ENCODE measurements at regions not wholly inside any gene's neighbourhood (a gene's known extent, or its start where the extent isn't known, plus 50 kb on each side); places are given as distances from the start of the nearest gene placed in this dataset.

- DNase-seq (ENCODE audit: low read depth in 2 of 2): no peak
These were observed 170.3 kb upstream of the SOX4 start for GRCh38 chr6:21423106-21423854.

- DNase-seq (ENCODE audit: low read depth in 2 of 2): peak; percentile 7 to 14
These were observed 166.6 kb upstream of the SOX4 start for GRCh38 chr6:21426841-21427490.

- DNase-seq (ENCODE audit: low read depth in 2 of 2): no peak
These were observed 164.3 kb upstream of the SOX4 start for GRCh38 chr6:21429291-21429690.

- no peak for DNase-seq (ENCODE audit: low read depth in 2 of 2)
These were observed 162.0 kb upstream of the SOX4 start for GRCh38 chr6:21431526-21431925.

DNA sequence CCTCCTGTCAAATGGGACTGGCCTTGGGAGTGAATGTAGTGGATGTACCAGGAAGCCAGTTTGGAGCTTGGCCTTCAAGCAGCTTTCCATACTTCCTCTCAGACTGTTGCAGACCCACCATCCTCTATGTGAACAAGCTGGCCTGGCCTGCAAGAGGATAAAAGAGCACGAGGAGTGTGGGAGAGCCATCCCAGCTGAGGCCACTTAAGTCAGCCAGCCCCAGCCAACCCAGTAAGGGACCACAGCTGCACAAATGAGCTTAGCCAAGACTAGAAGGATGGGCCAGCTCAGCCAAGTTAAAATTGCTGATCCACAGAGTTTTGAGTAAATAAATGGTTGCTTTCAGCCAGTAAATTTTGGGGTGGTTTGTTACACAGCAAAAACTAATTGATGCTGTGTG is 156.9 kb upstream of the SOX4 start:
- no peak for DNase-seq (ENCODE audit: low read depth in 2 of 2)

- peak; percentile 11 to 16 for DNase-seq (ENCODE audit: low read depth in 2 of 2)
These were observed 156.0 kb upstream of the SOX4 start for GRCh38 chr6:21437581-21437980.

- DNase-seq (ENCODE audit: low read depth in 2 of 2): no peak
These were observed 155.1 kb upstream of the SOX4 start for GRCh38 chr6:21438237-21438985.

- DNase-seq (ENCODE audit: low read depth in 2 of 2): no peak
These were observed 154.6 kb upstream of the SOX4 start for GRCh38 chr6:21438986-21439352.

GRCh38 chr6:21441386-21441785 is 152.2 kb upstream of the SOX4 start:
- DNase-seq (ENCODE audit: low read depth in 2 of 2): no peak

DNA sequence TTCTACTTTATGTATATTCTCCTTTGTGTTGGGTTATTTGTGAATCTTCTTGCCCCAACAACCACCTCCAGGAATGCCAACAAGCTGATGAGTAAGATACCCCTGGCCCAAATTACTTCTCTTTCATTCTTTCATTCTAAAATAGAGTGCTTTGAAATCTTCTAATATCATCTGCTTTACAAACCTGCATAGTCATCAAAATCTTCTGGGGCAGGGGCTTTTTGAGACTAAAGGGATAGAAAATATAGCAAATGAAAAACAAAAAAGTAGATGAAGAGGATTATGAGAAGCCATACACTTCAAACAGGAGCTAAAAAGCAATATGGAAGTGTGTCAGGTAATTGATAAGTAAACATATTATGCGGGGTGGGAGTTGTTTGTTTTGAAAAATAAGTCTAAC is 150.7 kb upstream of the SOX4 start:
- no peak for DNase-seq (ENCODE audit: low read depth in 2 of 2)

DNA sequence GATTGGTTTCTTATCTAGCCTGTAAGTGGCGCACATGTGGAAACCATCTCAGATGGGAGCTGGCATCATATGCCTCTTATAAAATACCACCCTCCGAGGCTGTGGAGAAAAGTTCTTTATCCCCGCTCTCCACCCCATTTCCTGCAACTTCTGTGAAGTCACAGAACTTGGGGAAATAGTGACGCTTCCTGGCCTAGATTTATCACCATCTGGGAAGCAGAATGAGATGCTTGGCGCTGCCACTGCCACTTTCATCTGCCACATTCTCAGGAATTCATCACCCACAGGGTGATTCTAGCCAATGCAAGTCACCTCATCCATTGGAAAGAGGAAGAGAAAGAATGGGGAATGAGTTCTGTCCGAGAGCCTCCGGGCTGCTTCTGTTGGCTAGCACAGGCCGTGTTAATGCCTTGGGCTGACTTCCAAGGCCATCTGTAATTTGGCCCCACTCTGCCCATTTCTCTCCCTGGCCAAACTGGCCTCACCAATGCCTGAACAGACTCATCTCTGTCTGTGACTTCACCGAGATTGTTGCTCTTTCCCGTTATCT is 148.8 kb upstream of the SOX4 start:
- DNase-seq (ENCODE audit: low read depth in 2 of 2): no peak

- DNase-seq (ENCODE audit: low read depth in 2 of 2): no peak
These were observed 145.6 kb upstream of the SOX4 start for GRCh38 chr6:21447987-21448386.

DNA sequence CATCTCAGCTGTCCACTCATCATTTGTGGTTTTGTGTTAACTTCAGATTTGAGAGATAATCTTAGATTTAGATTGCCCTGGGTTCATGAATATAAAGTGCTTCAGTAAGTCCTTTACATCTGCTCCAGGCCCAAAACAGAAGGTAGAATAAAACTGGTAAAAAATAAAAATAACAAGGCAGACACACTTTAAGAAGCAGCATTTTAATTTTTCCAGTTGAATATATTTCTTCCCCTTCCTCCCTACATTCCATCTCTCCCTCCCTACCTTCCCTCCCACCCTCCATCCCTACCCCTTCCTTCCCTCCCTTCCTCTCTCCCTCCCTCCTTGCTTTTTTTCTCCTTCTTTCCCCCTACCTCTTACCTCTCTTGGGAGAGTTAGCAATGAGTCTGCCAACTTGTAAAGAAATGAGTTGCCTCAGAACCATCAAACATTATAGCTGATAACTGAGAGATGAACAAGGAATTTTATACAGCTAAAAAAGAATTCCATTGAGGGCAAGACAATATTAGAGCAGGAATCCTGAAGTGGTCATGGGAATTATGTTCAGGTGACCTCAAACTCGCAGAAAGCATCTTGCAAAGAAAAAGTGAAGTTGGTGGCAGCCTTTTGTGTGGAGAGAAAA is 145.0 kb upstream of the SOX4 start:
- no peak for DNase-seq (ENCODE audit: low read depth in 2 of 2)

DNA sequence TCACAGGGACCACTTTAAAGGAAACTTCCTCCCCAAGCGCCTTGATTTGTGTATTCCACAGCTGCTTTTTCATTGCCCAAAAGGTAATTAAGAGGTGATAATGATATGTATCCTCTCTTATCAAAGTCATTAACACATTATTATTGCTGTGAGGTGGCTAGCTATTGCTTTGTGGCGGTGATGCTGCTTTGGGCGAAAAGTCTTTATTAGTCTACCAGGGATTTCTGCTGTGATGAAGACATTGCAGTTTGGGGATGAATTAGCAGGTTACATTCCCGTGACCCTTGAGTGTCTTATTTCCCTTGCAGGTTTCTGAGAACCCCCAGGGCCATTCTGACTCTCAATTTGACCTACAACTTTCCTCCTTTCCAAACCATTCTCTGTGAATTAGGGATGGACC is 143.4 kb upstream of the SOX4 start:
- DNase-seq (ENCODE audit: low read depth in 2 of 2): no peak

GRCh38 chr6:21450628-21451027 is 142.9 kb upstream of the SOX4 start:
- DNase-seq (ENCODE audit: low read depth in 2 of 2): no peak

DNA sequence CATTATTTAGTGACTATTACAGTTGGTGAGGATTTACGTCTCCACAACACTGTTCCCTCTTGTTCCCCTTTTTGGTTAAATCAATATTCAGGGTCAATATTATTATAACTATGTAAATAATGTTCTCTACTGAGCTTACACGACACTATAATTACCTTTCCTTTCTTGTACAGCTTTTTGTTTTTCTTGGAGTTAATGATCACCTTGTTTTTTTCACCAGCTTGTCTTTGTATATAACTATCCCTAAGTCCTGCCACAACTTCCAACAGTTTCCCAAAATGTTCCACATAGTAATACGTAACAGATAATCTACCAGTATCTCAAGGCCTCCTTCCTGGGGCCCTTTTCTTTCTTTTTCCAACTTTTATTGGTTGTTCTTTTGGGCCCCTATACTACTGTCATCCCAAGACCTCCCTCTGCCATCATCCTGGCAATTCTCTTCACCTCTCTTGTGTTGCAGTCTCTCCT is 142.0 kb upstream of the SOX4 start:
- no peak for DNase-seq (ENCODE audit: low read depth in 2 of 2)

DNA sequence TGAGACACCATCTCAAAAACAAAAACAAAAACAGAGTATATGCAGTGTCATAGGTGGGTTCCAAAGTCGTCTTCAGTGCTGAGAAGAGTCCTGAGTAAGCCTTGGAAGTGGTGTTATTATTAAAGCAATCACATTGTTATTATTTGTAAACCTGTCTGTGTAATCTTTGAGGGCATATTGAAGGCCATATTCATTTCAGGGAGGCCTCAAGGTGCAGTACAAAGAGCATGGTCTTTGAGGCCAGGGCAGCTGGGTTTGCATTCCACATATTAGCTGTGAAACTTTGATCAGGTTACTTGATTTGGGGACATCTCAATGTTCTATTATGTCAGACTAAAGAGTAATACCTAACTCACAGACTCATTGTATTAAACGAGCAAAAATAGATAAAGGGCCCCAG is 139.3 kb upstream of the SOX4 start:
- DNase-seq (ENCODE audit: low read depth in 2 of 2): no peak

GRCh38 chr6:21455071-21455470 is 138.5 kb upstream of the SOX4 start:
- no peak for DNase-seq (ENCODE audit: low read depth in 2 of 2)

- DNase-seq (ENCODE audit: low read depth in 2 of 2): no peak
These were observed 135.9 kb upstream of the SOX4 start for GRCh38 chr6:21457647-21458046.

DNA sequence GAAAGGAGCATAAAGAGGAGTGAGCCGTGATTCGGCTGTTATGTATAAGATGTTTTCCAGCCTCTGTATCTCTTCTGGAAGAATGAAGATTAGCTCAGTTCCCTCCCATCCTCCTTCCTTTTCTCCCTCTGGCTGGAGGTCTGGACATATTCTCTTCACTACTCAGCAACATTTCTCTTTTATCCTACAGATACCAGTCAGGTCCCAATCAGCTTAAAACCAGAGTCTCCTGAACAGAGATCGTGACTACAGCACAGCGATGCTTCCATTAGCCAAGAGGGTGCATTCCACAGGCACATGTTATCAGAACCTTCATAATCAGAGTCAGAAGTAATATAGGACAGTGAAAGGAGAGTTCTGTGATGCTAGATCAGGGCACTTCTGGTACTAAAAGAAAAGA is 133.9 kb upstream of the SOX4 start:
- DNase-seq (ENCODE audit: low read depth in 2 of 2): no peak

GRCh38 chr6:21461844-21462518 is 131.6 kb upstream of the SOX4 start:
- no peak for DNase-seq (ENCODE audit: low read depth in 2 of 2)

DNA sequence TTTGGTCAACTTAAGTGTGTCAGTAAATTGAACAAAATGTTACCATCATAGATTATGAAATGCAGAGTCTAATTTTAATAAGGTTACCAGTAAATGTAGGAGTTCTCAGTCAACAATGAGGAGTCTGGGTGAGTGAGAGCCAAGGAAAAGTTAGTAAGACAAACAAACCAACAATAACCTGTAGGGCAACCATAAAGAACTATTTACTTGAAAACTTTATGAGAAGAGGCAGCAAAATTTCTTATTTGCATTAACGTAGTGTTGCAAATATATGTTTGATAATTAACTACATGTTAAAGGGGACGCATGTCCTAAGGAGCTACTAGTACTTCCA is 131.1 kb upstream of the SOX4 start:
- no peak for DNase-seq (ENCODE audit: low read depth in 2 of 2)

Measured in fibroblast of skin of left quadriceps (primary cell).